Neural cell (in vitro differentiated cells): ENCODE measurements at regions not wholly inside any gene's neighbourhood (a gene's known extent, or its start where the extent isn't known, plus 50 kb on each side); places are given as distances from the start of the nearest gene placed in this dataset.

ENCODE experiments used
- H2AFZ ChIP-seq: fragments of 200-600, 300-800 bp; sonication (generic), shearing (Covaris generic); 2 replicates; pipeline ENCODE4 v1.6.0; 2014; ENCODE audit warnings: low read depth, mild to moderate bottlenecking, antibody characterized with exemption, low read length, moderate library complexity
- H3F3A ChIP-seq: fragments of 200-600 bp; shearing (Covaris generic); 2 replicates; pipeline ENCODE4 v1.6.1; 2016; ENCODE audit warnings: mild to moderate bottlenecking, moderate library complexity, mixed read lengths, antibody characterized with exemption, low read length; ENCODE audit not compliant: insufficient read depth, poor library complexity, severe bottlenecking
- H3K27ac ChIP-seq: fragments of 200-600, 300-800 bp; sonication (generic), shearing (Covaris generic); 2 replicates; pipeline ENCODE4 v1.5.1; 2014; ENCODE audit warnings: mild to moderate bottlenecking, low read length, moderate library complexity
- H3K27me3 ChIP-seq: fragments of 300-800, 200-600 bp; sonication (generic), shearing (Covaris generic); 2 replicates; pipeline ENCODE4 v1.6.0; 2014; ENCODE audit warnings: mild to moderate bottlenecking, low read depth, low read length, moderate library complexity; ENCODE audit not compliant: insufficient read depth
- H3K36me3 ChIP-seq: fragments of 300-800, 200-600 bp; sonication (generic), shearing (Covaris generic); 2 replicates; pipeline ENCODE4 v1.5.1; 2014; ENCODE audit warnings: mild to moderate bottlenecking, antibody characterized with exemption, low read length, moderate library complexity; ENCODE audit not compliant: insufficient read depth
- H3K4me2 ChIP-seq: fragments of 300-800, 200-600 bp; sonication (generic), shearing (Covaris generic); 2 replicates; pipeline ENCODE4 v1.6.0; 2014; ENCODE audit warnings: mild to moderate bottlenecking, low read length
- H3K4me3 ChIP-seq: fragments of 300-800, 200-600 bp; sonication (generic), shearing (Covaris generic); 2 replicates; pipeline ENCODE4 v1.5.1; 2014; ENCODE audit warnings: mild to moderate bottlenecking, low read length, moderate library complexity
- H3K79me2 ChIP-seq: fragments of 200-600 bp; shearing (Covaris generic); replicated peaks from 2 replicates; pipeline ENCODE4 v1.6.0; 2014; ENCODE audit warnings: mild to moderate bottlenecking, low read length, moderate library complexity; ENCODE audit not compliant: insufficient read depth
- H3K9ac ChIP-seq: fragments of 300-800, 200-600 bp; sonication (generic), shearing (Covaris generic); 2 replicates; pipeline ENCODE4 v1.6.1; 2016; ENCODE audit warnings: mild to moderate bottlenecking, low read length, mixed read lengths
- H3K9me2 ChIP-seq: fragments of 200-600 bp; shearing (Covaris generic); 2 replicates; pipeline ENCODE4 v1.6.1; 2016; ENCODE audit warnings: mild to moderate bottlenecking, low read length, mixed read lengths; ENCODE audit not compliant: insufficient read depth
- H3K9me3 ChIP-seq: fragments of 200-600, 300-800 bp; sonication (generic), shearing (Covaris generic); 2 replicates; pipeline ENCODE4 v1.6.1; 2016; ENCODE audit warnings: mild to moderate bottlenecking, mixed run types, low read length, moderate library complexity, mixed read lengths
- H4K20me1 ChIP-seq: fragments of 200-600 bp; shearing (Covaris generic); 2 replicates; pipeline ENCODE4 v1.6.1; 2016; ENCODE audit warnings: mild to moderate bottlenecking, mixed run types; ENCODE audit not compliant: insufficient read depth
- CTCF ChIP-seq: fragments of 450-650 bp; IDR thresholded peaks from 2 replicates; pipeline ENCODE4 v1.5.1; 2014; ENCODE audit warnings: antibody characterized with exemption, mild to moderate bottlenecking, moderate library complexity; ENCODE audit not compliant: poor library complexity, severe bottlenecking
- EP300 ChIP-seq: fragments of 450-650 bp; conservative IDR thresholded peaks from 2 replicates; pipeline ENCODE4 v1.6.1; 2014; ENCODE audit warnings: antibody characterized with exemption, mild to moderate bottlenecking, moderate library complexity; ENCODE audit not compliant: poor library complexity, severe bottlenecking
- EZH2 ChIP-seq: fragments of 200-600, 300-800 bp; shearing (Covaris generic), sonication (generic); IDR thresholded peaks from 2 replicates; pipeline ENCODE4 v1.6.1; 2014; ENCODE audit warnings: antibody characterized with exemption, low read length, borderline replicate concordance, mild to moderate bottlenecking; ENCODE audit not compliant: insufficient read depth, poor library complexity, severe bottlenecking
- MXI1 ChIP-seq: fragments of 450-650 bp; conservative IDR thresholded peaks from 2 replicates; pipeline ENCODE4 v1.6.1; 2014; ENCODE audit warnings: antibody characterized with exemption, mild to moderate bottlenecking; ENCODE audit not compliant: poor library complexity, severe bottlenecking
- POLR2AphosphoS5 ChIP-seq: IDR thresholded peaks from 2 replicates; pipeline ENCODE4 v1.6.1; 2012
- RAD21 ChIP-seq: fragments of 450-650 bp; conservative IDR thresholded peaks from 2 replicates; pipeline ENCODE4 v1.6.1; 2014; ENCODE audit warnings: antibody characterized with exemption, mild to moderate bottlenecking, moderate library complexity
- REST ChIP-seq: IDR thresholded peaks from 2 replicates; pipeline ENCODE4 v1.6.1; 2012; ENCODE audit warnings: borderline replicate concordance
- SMC3 ChIP-seq: fragments of 450-650 bp; conservative IDR thresholded peaks from 2 replicates; pipeline ENCODE4 v1.6.1; 2014; ENCODE audit warnings: antibody characterized with exemption, mild to moderate bottlenecking, moderate library complexity; ENCODE audit not compliant: poor library complexity
- TAF1 ChIP-seq: IDR thresholded peaks from 2 replicates; pipeline ENCODE4 v1.6.1; 2012; ENCODE audit warnings: low read depth

DNA sequence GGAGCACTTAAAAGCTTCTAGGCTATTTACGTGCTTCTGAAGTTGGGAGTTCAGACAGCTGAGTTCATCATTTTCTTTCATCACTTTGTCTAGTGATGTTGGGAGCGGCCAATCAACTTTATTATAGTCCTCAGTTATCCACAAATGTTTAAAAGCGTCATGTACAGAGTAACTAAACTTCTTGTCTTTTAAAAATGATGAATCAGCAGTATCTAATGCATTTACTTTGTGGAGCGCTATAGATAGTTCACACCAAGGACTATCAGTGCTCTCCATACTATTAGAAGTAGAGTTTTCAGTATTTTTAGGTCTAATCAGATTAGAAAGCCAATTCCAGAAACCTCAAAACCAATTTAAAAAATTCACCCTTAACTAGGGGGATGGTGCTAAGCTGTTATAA is 778.7 kb upstream of the PRMT6 start:
- TF ChIP-seq MXI1 (no peak), CTCF (no peak), EZH2 (no peak), REST (no peak), POLR2AphosphoS5 (no peak), RAD21 (no peak), EP300 (no peak), TAF1 (no peak), SMC3 (no peak)
- Histone ChIP-seq H3F3A (no peaks in the 10 kb centered on the region), H4K20me1 (no peaks in the 10 kb centered on the region), H3K27ac (no peak overlapping the region), H3K4me3 (no peak overlapping the region), H3K4me2 (no peak overlapping the region), H3K27me3 (no peaks in the 10 kb centered on the region), H3K36me3 (no peaks in the 10 kb centered on the region), H2AFZ (no peak overlapping the region), H3K9ac (no peak overlapping the region), H3K79me2 (no peaks in the 10 kb centered on the region), H3K9me3 (no peaks in the 10 kb centered on the region), H3K9me2 (no peaks in the 10 kb centered on the region)

GRCh38 chr1:106278716-106279115 is 777.8 kb upstream of the PRMT6 start:
- H2AFZ ChIP-seq: no peak overlapping the region
- H3K36me3 ChIP-seq: no peaks in the 10 kb centered on the region
- no peak overlapping the region for H3K4me3 ChIP-seq
- H3F3A ChIP-seq: no peaks in the 10 kb centered on the region
- H3K79me2 ChIP-seq: no peaks in the 10 kb centered on the region
- no peaks in the 10 kb centered on the region for H4K20me1 ChIP-seq
- no peak overlapping the region for H3K4me2 ChIP-seq
- H3K27ac ChIP-seq: no peak overlapping the region
- no peak overlapping the region for H3K9ac ChIP-seq
- H3K27me3 ChIP-seq: no peaks in the 10 kb centered on the region
- TF ChIP-seq EP300 (no peak), SMC3 (no peak), EZH2 (no peak), POLR2AphosphoS5 (no peak), CTCF (no peak), TAF1 (no peak), REST (no peak), MXI1 (no peak), RAD21 (no peak)
- H3K9me2 ChIP-seq: no peaks in the 10 kb centered on the region
- H3K9me3 ChIP-seq: no peaks in the 10 kb centered on the region
